Activated CD8-positive, alpha-beta memory T cell treated with anti-CD3 and anti-CD28 coated beads, Interleukin-2, amount 50 U/mL, for 4 hours (primary cell): ENCODE measurements at regions not wholly inside any gene's neighbourhood (a gene's known extent, or its start where the extent isn't known, plus 50 kb on each side); places are given as distances from the start of the nearest gene placed in this dataset.

Source experiments
- DNase-seq: peaks from one replicate; pipeline ENCODE4 v3.0.0-alpha.2; 2020

GRCh38 chr5:56508249-56508648, 275.1 kb upstream of the ANKRD55 start:
- no peak for DNase-seq

- no peak for DNase-seq
These were observed 274.3 kb upstream of the ANKRD55 start for GRCh38 chr5:56507351-56507930.

GRCh38 chr5:56506211-56506965, 273.3 kb upstream of the ANKRD55 start:
- no peak for DNase-seq

GRCh38 chr5:56503929-56504328, 270.8 kb upstream of the ANKRD55 start:
- no peak for DNase-seq

DNA sequence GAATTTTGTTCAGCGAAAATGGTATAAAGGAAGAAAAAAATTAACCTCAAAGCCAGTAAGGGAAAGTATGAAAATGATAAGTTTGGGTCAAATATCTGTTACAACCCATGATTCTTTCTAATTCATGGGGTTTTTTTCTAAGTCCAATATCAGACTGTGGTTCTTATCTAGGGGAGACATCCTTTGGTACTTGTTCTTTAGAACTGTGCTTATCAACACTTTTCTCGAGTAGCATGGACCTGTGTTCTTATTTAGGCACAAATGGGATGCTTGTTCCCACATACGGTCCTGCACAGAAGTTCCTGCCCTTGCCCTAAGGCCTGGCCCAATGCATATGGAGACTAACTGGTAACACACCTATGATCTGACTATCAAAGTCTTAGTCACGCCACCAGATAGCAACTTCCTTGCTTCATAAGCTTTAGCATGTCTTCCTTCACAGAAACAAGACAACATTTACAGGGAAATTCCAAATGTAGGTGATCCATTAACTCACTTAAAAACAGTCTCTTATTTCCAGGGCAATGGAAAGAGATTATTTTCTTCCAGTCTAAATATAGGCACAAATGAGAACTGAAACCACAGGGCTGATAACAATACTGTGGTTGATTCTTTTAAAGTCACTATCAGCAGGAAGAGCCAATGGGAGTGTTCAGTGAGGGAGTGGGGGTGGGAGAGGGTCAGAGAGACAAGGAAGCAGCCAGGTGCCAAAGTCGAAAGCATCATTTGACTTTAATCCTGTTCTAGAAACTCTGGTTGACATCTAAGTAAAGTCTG, 268.8 kb upstream of the ANKRD55 start:
- DNase-seq: no peak

DNA sequence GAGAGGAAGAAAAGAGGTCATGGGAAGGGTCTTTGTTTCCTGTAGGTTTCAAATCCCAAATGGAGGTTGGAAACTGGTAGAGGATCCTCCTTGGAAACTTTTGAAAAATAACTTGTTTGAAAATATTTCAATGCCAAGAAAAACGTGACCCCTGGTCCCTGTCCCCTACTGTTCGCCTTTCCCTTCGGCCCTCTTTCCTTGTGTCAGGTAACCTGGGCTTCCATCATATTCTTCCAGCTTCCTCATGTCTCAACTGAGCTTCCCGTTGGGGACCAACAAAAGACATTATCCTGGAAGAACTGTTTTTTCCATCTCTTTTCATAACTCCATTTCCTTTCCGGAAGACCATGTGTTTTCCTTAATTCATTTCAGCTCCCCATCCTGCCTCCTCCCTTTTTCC, 266.8 kb upstream of the ANKRD55 start:
- DNase-seq: no peak

DNA sequence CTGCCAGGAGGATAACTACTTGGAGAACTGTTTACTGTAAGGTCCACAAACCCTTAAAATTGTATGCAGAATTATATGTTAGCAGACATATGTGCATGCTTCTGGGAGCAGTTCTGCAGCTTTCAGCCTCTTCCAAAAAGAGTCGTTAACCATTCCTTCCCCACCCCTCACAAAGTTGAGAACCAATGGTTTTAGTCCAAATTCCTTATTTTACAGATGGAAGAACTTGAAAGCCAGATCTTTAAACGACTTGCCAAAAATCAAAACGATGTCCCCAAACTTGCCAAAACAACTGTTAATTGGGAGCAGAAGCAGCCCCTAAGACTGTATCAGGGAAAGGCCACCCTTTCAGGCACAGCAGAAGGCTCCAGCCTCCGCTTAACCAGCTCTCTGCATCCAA, 266.4 kb upstream of the ANKRD55 start:
- no peak for DNase-seq

DNA sequence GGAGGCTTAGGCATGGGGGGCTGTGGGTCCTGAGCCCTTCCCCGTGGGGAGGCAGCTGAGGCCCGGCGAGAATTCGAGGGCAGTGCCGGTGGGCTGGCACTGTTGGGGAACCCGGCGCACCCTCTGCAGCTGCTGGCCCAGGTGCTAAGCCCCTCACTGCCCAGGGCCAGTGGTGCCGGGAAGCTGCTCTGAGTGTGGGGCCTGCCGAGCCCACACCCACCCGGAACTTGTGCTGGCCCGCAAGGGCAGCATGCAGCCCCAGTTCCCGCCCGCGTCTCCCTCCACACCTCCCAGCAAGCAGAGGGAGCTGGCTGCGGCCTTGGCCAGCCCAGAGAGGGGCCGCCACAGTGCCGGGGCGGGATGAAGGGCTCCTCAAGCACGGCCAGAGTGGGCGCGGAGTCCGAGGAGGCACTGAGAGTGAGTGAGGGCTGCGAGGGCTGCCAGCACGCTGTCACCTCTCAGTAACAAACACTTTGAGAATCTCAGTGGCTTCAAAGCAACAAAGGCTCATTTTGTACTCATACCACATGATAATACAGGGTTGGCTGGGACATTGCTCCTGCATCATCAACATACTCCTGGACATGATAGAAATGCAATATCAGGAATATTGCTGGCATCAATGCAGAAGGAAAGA, 265.7 kb upstream of the ANKRD55 start:
- no peak for DNase-seq

- DNase-seq: no peak
These were observed 263.5 kb upstream of the ANKRD55 start for GRCh38 chr5:56496581-56497063.

DNA sequence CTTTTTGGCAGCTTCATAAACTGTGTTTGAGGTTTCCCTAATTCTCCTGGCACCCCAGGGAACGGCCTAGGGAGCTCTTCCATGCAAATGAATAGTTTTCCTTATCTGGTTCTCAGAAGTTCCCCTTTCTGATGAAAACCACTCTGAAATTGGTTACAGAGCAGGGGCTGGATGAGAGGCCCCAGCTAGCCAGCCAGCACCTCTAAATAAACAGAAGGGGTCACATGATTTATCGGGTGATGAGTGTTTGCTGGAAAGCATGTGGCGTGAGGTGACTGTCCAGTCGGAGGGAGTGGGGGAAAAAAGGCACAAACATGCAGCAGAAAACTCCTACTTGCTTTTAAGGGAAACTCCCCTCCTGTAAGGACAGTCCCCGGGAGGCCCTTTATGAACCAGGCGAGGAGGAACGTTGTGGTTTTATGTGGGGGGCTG, 261.2 kb upstream of the ANKRD55 start:
- no peak for DNase-seq

GRCh38 chr5:56493766-56494165, 260.6 kb upstream of the ANKRD55 start:
- DNase-seq: no peak

- DNase-seq: no peak
These were observed 260.2 kb upstream of the ANKRD55 start for GRCh38 chr5:56493308-56493707.

- DNase-seq: no peak
These were observed 259.7 kb upstream of the ANKRD55 start for GRCh38 chr5:56492812-56493211.

GRCh38 chr5:56490971-56491468, 257.9 kb upstream of the ANKRD55 start:
- peak; percentile 33 for DNase-seq

- no peak for DNase-seq
These were observed 256.1 kb upstream of the ANKRD55 start for GRCh38 chr5:56489272-56489671.

GRCh38 chr5:56487528-56488115, 254.5 kb upstream of the ANKRD55 start:
- no peak for DNase-seq

GRCh38 chr5:56482363-56482762, 249.2 kb upstream of the ANKRD55 start:
- no peak for DNase-seq

- no peak for DNase-seq
These were observed 248.6 kb upstream of the ANKRD55 start for GRCh38 chr5:56481428-56482357.

GRCh38 chr5:56480705-56481427, 247.7 kb upstream of the ANKRD55 start:
- DNase-seq: peak; percentile 28

- DNase-seq: no peak
These were observed 247.1 kb upstream of the ANKRD55 start for GRCh38 chr5:56480078-56480704.
